ENCODE measurements at regions not wholly inside any gene's neighbourhood (a gene's known extent, or its start where the extent isn't known, plus 50 kb on each side); places are given as distances from the start of the nearest gene placed in this dataset.

- Histone ChIP-seq H3K4me3 (replicated peaks in 1 of 3; ENCODE audit: insufficient read depth in 1 of 3, low read depth in 1 of 3, low read length in 3 of 3) (no peak overlapping the region), H4K20me1 (replicated peaks; ENCODE audit: control insufficient read depth, extremely low read depth, insufficient read depth, low read length) (no peaks in the 10 kb centered on the region), H2AFZ (ENCODE audit: low read depth, low read length) (no peak overlapping the region), H3K9ac (replicated peaks; ENCODE audit: extremely low read depth, insufficient read depth, low read length) (no peak overlapping the region), H3K9me3 (replicated peaks; ENCODE audit: control insufficient read depth, insufficient read depth, low read length) (no peaks in the 10 kb centered on the region), H3K4me2 (ENCODE audit: insufficient read depth, low read length) (no peak overlapping the region), H3K79me2 (ENCODE audit: control insufficient read depth, insufficient read depth, low read length) (no peaks in the 10 kb centered on the region), H3K36me3 (ENCODE audit: control insufficient read depth in 2 of 2, extremely low read depth in 1 of 2, insufficient read depth in 2 of 2, low read length in 2 of 2) (no peaks in the 10 kb centered on the region), H3K27me3 (ENCODE audit: control insufficient read depth in 2 of 2, insufficient read depth in 2 of 2, low read length in 2 of 2) (no peaks in the 10 kb centered on the region), H3K4me1 (ENCODE audit: control insufficient read depth, extremely low read depth, insufficient read depth, low read length) (no peaks in the 10 kb centered on the region), H3K9me1 (replicated peaks; ENCODE audit: control insufficient read depth, extremely low read depth, insufficient read depth, low read length) (no peaks in the 10 kb centered on the region), H3K27ac (ENCODE audit: insufficient read depth, low read depth, low read length) (no peak overlapping the region)
- DNase-seq (ENCODE audit: low read depth, low spot score) (no peak), FAIRE-seq (no peak)
- POLR2A ChIA-PET, result no interaction called here
- intact Hi-C loops (cut with micrococcal nuclease) (no loop called here), dilution Hi-C loops (cut with MboI; ENCODE audit: extremely low pct_ligation_motif_present, low sequenced_read_pairs) (no loop called here)
- BruUV-seq (replicated peaks), result no TSS peak
- CTCF ChIA-PET, result interaction anchor here (1.9 to 2.6 kb wide), 2 partner anchors 8 to 46 kb away, joined by 7 to 9 read pairs; no protein-coding TSS in a partner anchor
- TF ChIP-seq GATA2 (IDR thresholded peaks at IDR 0.05; ENCODE audit: insufficient read depth, insufficient read length, low read depth, low read length) (no peak), MYC (IDR thresholded peaks at IDR 0.05; ENCODE audit: low read depth, low read length) (no peak), EZH2 (IDR thresholded peaks at IDR 0.05; ENCODE audit: borderline replicate concordance, low read depth, low read length, severe bottlenecking) (no peak), POLR2A (IDR thresholded peaks at IDR 0.05; ENCODE audit: low read depth, low read length) (no peak), JUN (IDR thresholded peaks at IDR 0.05; ENCODE audit: borderline replicate concordance, insufficient read depth, insufficient read length, low read depth) (no peak), CTCF (IDR thresholded peaks at IDR 0.05; ENCODE audit: extremely low read depth in 1 of 2, insufficient read depth in 1 of 2, low read depth in 1 of 2, low read length in 2 of 2) (no peak), POLR2AphosphoS5 (IDR thresholded peaks at IDR 0.05; ENCODE audit: insufficient read depth, low read depth, low read length) (no peak), FOS (IDR thresholded peaks at IDR 0.05; ENCODE audit: borderline replicate concordance, insufficient read depth, low read length) (no peak)
- TF ChIP-seq, protein P1, sequence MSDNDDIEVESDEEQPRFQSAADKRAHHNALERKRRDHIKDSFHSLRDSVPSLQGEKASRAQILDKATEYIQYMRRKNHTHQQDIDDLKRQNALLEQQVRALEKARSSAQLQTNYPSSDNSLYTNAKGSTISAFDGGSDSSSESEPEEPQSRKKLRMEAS (IDR thresholded peaks at IDR 0.05; ENCODE audit: insufficient read depth, insufficient read length), result no peak
These were observed 56.4 kb upstream of the PHACTR2 start for GRCh38 chr6:143621159-143621873.

Data from endothelial cell of umbilical vein (primary cell).